ENCODE measurements at regions not wholly inside any gene's neighbourhood (a gene's known extent, or its start where the extent isn't known, plus 50 kb on each side); places are given as distances from the start of the nearest gene placed in this dataset.

GRCh38 chr18:56097621-56098020 is 509.6 kb upstream of the TCF4 start:
- Mint-ChIP-seq H3K4me3 (no peak overlapping the region), H3K9me3 (peaks cover 3% of the 10 kb centered on the region)
- ATAC-seq, result no peak

GRCh38 chr18:56096861-56097260 is 508.9 kb upstream of the TCF4 start:
- DNase-seq, result no peak
- H3K4me3 Mint-ChIP-seq, result no peak overlapping the region
- no peaks in the 10 kb centered on the region for H3K27me3 Mint-ChIP-seq (ENCODE audit: low read depth)
- H3K9me3 Mint-ChIP-seq, result no peaks in the 10 kb centered on the region
- H3K4me1 Mint-ChIP-seq (ENCODE audit: low read depth), result no peaks in the 10 kb centered on the region
- H3K36me3 Mint-ChIP-seq (ENCODE audit: insufficient read depth), result no peaks in the 10 kb centered on the region
- no peak for ATAC-seq

More at GRCh38 chr18:56097621-56098020, 509.6 kb upstream of the TCF4 start:
- no peaks in the 10 kb centered on the region for H3K27me3 Mint-ChIP-seq (ENCODE audit: low read depth)
- H3K36me3 Mint-ChIP-seq (ENCODE audit: insufficient read depth), result no peaks in the 10 kb centered on the region
- H3K4me1 Mint-ChIP-seq (ENCODE audit: low read depth), result no peaks in the 10 kb centered on the region
- DNase-seq, result no peak

- H3K9me3 Mint-ChIP-seq, result peaks cover 3% of the 10 kb centered on the region
- no peak overlapping the region for H3K4me3 Mint-ChIP-seq
- DNase-seq, result no peak
Measured at GRCh38 chr18:56089612-56090258, 501.7 kb upstream of the TCF4 start.

GRCh38 chr18:56086786-56087185 is 498.8 kb upstream of the TCF4 start:
- H3K36me3 Mint-ChIP-seq (ENCODE audit: insufficient read depth), result no peaks in the 10 kb centered on the region
- H3K4me3 Mint-ChIP-seq, result no peak overlapping the region
- H3K9me3 Mint-ChIP-seq, result peaks cover 3% of the 10 kb centered on the region
- no peaks in the 10 kb centered on the region for H3K27me3 Mint-ChIP-seq (ENCODE audit: low read depth)
- ATAC-seq (no peak), DNase-seq (no peak)
- H3K4me1 Mint-ChIP-seq (ENCODE audit: low read depth), result no peaks in the 10 kb centered on the region

More at GRCh38 chr18:56089612-56090258, 501.7 kb upstream of the TCF4 start:
- H3K36me3 Mint-ChIP-seq (ENCODE audit: insufficient read depth), result no peaks in the 10 kb centered on the region
- no peak for ATAC-seq
- no peaks in the 10 kb centered on the region for H3K4me1 Mint-ChIP-seq (ENCODE audit: low read depth)
- no peaks in the 10 kb centered on the region for H3K27me3 Mint-ChIP-seq (ENCODE audit: low read depth)

GRCh38 chr18:56086176-56086575 is 498.2 kb upstream of the TCF4 start:
- no peak for DNase-seq
- H3K9me3 Mint-ChIP-seq, result peaks cover 3% of the 10 kb centered on the region
- no peak for ATAC-seq
- no peaks in the 10 kb centered on the region for H3K27me3 Mint-ChIP-seq (ENCODE audit: low read depth)
- no peak overlapping the region for H3K4me3 Mint-ChIP-seq
- no peaks in the 10 kb centered on the region for H3K36me3 Mint-ChIP-seq (ENCODE audit: insufficient read depth)
- H3K4me1 Mint-ChIP-seq (ENCODE audit: low read depth), result no peaks in the 10 kb centered on the region

- H3K27me3 Mint-ChIP-seq (ENCODE audit: low read depth), result no peaks in the 10 kb centered on the region
- no peak for ATAC-seq
Measured at GRCh38 chr18:56085551-56085950, 497.6 kb upstream of the TCF4 start.

GRCh38 chr18:56083523-56084287 is 495.7 kb upstream of the TCF4 start:
- H3K9me3 Mint-ChIP-seq, result peaks cover 3% of the 10 kb centered on the region
- H3K4me1 Mint-ChIP-seq (ENCODE audit: low read depth), result no peaks in the 10 kb centered on the region
- no peak for DNase-seq
- no peak for ATAC-seq
- no peaks in the 10 kb centered on the region for H3K27me3 Mint-ChIP-seq (ENCODE audit: low read depth)
- no peaks in the 10 kb centered on the region for H3K36me3 Mint-ChIP-seq (ENCODE audit: insufficient read depth)
- no peak overlapping the region for H3K4me3 Mint-ChIP-seq

More at GRCh38 chr18:56085551-56085950, 497.6 kb upstream of the TCF4 start:
- no peaks in the 10 kb centered on the region for H3K36me3 Mint-ChIP-seq (ENCODE audit: insufficient read depth)
- H3K9me3 Mint-ChIP-seq, result peaks cover 4% of the 10 kb centered on the region
- DNase-seq, result no peak
- no peak overlapping the region for H3K4me3 Mint-ChIP-seq
- no peaks in the 10 kb centered on the region for H3K4me1 Mint-ChIP-seq (ENCODE audit: low read depth)

- no peaks in the 10 kb centered on the region for H3K36me3 Mint-ChIP-seq (ENCODE audit: insufficient read depth)
- no peaks in the 10 kb centered on the region for H3K27me3 Mint-ChIP-seq (ENCODE audit: low read depth)
- no peak for DNase-seq
- ATAC-seq, result no peak
- H3K9me3 Mint-ChIP-seq, result peaks cover 3% of the 10 kb centered on the region
- no peaks in the 10 kb centered on the region for H3K4me1 Mint-ChIP-seq (ENCODE audit: low read depth)
- H3K4me3 Mint-ChIP-seq, result no peak overlapping the region
Measured at GRCh38 chr18:56083097-56083521, 495.1 kb upstream of the TCF4 start.

GRCh38 chr18:56076723-56077122 is 488.7 kb upstream of the TCF4 start:
- DNase-seq (no peak), ATAC-seq (no peak)
- H3K27me3 Mint-ChIP-seq (ENCODE audit: low read depth), result no peaks in the 10 kb centered on the region
- H3K4me3 Mint-ChIP-seq, result no peak overlapping the region
- H3K9me3 Mint-ChIP-seq, result peaks cover 3% of the 10 kb centered on the region
- no peaks in the 10 kb centered on the region for H3K36me3 Mint-ChIP-seq (ENCODE audit: insufficient read depth)
- no peaks in the 10 kb centered on the region for H3K4me1 Mint-ChIP-seq (ENCODE audit: low read depth)

GRCh38 chr18:56068701-56069100 is 480.7 kb upstream of the TCF4 start:
- no peak for DNase-seq
- Mint-ChIP-seq H3K4me1 (ENCODE audit: low read depth) (no peaks in the 10 kb centered on the region), H3K27me3 (ENCODE audit: low read depth) (no peaks in the 10 kb centered on the region), H3K36me3 (ENCODE audit: insufficient read depth) (no peaks in the 10 kb centered on the region), H3K4me3 (no peak overlapping the region), H3K9me3 (peaks cover 2% of the 10 kb centered on the region)
- no peak for ATAC-seq

GRCh38 chr18:56067969-56068671 is 480.1 kb upstream of the TCF4 start:
- Mint-ChIP-seq H3K27me3 (ENCODE audit: low read depth) (no peaks in the 10 kb centered on the region), H3K36me3 (ENCODE audit: insufficient read depth) (no peaks in the 10 kb centered on the region), H3K4me1 (ENCODE audit: low read depth) (no peaks in the 10 kb centered on the region), H3K9me3 (peaks cover 2% of the 10 kb centered on the region), H3K4me3 (no peak overlapping the region)
- DNase-seq, result no peak
- ATAC-seq, result no peak

- ATAC-seq, result no peak
- Mint-ChIP-seq H3K36me3 (ENCODE audit: insufficient read depth) (no peaks in the 10 kb centered on the region), H3K4me3 (no peak overlapping the region), H3K9me3 (peaks cover 2% of the 10 kb centered on the region), H3K27me3 (ENCODE audit: low read depth) (no peaks in the 10 kb centered on the region), H3K4me1 (ENCODE audit: low read depth) (no peaks in the 10 kb centered on the region)
- no peak for DNase-seq
Measured at GRCh38 chr18:56067214-56067894, 479.4 kb upstream of the TCF4 start.

GRCh38 chr18:56066524-56067213 is 478.7 kb upstream of the TCF4 start:
- ATAC-seq, result no peak
- H3K27me3 Mint-ChIP-seq (ENCODE audit: low read depth), result no peaks in the 10 kb centered on the region
- peaks cover 2% of the 10 kb centered on the region for H3K9me3 Mint-ChIP-seq

GRCh38 chr18:56065086-56065485 is 477.1 kb upstream of the TCF4 start:
- Mint-ChIP-seq H3K27me3 (ENCODE audit: low read depth) (no peaks in the 10 kb centered on the region), H3K4me3 (no peak overlapping the region), H3K9me3 (no peaks in the 10 kb centered on the region), H3K4me1 (ENCODE audit: low read depth) (no peaks in the 10 kb centered on the region), H3K36me3 (ENCODE audit: insufficient read depth) (no peaks in the 10 kb centered on the region)
- ATAC-seq, result no peak
- no peak for DNase-seq

More at GRCh38 chr18:56066524-56067213, 478.7 kb upstream of the TCF4 start:
- no peaks in the 10 kb centered on the region for H3K36me3 Mint-ChIP-seq (ENCODE audit: insufficient read depth)
- H3K4me1 Mint-ChIP-seq (ENCODE audit: low read depth), result no peaks in the 10 kb centered on the region
- DNase-seq, result no peak
- H3K4me3 Mint-ChIP-seq, result no peak overlapping the region
